ENCODE measurements at regions not wholly inside any gene's neighbourhood (a gene's known extent, or its start where the extent isn't known, plus 50 kb on each side); places are given as distances from the start of the nearest gene placed in this dataset.

- Histone ChIP-seq H3K9me3 (no peaks in the 10 kb centered on the region), H3K27ac (no peak overlapping the region), H3K4me1 (no peaks in the 10 kb centered on the region), H3K27me3 (no peaks in the 10 kb centered on the region), H3K4me3 (no peak overlapping the region), H3K36me3 (no peaks in the 10 kb centered on the region)
- DNase-seq (no peak), ATAC-seq (no peak)
- intact Hi-C loops (cut with DNase I) = no loop called here
- TF ChIP-seq, protein P1, sequence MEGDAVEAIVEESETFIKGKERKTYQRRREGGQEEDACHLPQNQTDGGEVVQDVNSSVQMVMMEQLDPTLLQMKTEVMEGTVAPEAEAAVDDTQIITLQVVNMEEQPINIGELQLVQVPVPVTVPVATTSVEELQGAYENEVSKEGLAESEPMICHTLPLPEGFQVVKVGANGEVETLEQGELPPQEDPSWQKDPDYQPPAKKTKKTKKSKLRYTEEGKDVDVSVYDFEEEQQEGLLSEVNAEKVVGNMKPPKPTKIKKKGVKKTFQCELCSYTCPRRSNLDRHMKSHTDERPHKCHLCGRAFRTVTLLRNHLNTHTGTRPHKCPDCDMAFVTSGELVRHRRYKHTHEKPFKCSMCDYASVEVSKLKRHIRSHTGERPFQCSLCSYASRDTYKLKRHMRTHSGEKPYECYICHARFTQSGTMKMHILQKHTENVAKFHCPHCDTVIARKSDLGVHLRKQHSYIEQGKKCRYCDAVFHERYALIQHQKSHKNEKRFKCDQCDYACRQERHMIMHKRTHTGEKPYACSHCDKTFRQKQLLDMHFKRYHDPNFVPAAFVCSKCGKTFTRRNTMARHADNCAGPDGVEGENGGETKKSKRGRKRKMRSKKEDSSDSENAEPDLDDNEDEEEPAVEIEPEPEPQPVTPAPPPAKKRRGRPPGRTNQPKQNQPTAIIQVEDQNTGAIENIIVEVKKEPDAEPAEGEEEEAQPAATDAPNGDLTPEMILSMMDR (IDR thresholded peaks at IDR 0.05) = no peak
Measured at GRCh38 chr6:145112711-145113148, 622.6 kb downstream of the EPM2A start.

- Histone ChIP-seq H3K4me3 (no peak overlapping the region), H3K27me3 (no peaks in the 10 kb centered on the region), H3K36me3 (no peaks in the 10 kb centered on the region), H3K4me1 (no peaks in the 10 kb centered on the region), H3K9me3 (no peaks in the 10 kb centered on the region), H3K27ac (no peak overlapping the region)
- DNase-seq (no peak), ATAC-seq (no peak)
- TF ChIP-seq, protein P1 (IDR thresholded peaks at IDR 0.05) = no peak
- intact Hi-C loops (cut with DNase I) = no loop called here
Measured at GRCh38 chr6:145115638-145116037, 619.7 kb downstream of the EPM2A start.

DNA sequence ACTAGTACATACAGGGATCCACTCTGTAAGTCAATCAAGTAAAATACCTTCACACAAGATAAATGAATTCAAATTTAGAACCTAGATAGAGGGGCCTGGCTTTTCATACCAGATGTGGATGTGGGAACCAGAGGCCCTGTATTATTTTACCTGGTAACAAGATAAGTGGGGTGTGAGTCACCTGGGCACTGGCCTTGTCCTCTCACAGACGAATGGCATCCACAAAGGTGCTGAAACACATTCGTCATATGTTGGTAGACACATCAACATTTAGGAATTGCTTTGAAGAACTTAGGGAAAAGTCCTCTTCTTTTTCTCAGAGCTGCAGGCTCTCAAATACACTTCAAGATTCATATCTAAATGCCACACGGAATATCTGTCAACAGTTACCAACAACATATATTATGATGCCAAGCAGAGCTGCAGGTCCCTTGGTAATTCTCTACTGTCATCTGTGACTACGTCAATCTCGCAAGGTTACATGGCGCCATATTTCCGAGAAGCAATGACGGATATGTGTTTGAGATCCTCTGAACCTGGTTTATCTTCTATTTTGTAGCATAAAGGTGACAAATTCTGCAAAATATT, 618.6 kb downstream of the EPM2A start:
- H3K27ac ChIP-seq = no peak overlapping the region
- H3K36me3 ChIP-seq = no peaks in the 10 kb centered on the region
- no peaks in the 10 kb centered on the region for H3K4me1 ChIP-seq
- TF ChIP-seq, protein P1 (IDR thresholded peaks at IDR 0.05) = no peak
- H3K27me3 ChIP-seq = no peaks in the 10 kb centered on the region
- H3K9me3 ChIP-seq = no peaks in the 10 kb centered on the region
- DNase-seq (no peak), ATAC-seq (no peak)
- no peak overlapping the region for H3K4me3 ChIP-seq
- intact Hi-C loops (cut with DNase I) = no loop called here

DNA sequence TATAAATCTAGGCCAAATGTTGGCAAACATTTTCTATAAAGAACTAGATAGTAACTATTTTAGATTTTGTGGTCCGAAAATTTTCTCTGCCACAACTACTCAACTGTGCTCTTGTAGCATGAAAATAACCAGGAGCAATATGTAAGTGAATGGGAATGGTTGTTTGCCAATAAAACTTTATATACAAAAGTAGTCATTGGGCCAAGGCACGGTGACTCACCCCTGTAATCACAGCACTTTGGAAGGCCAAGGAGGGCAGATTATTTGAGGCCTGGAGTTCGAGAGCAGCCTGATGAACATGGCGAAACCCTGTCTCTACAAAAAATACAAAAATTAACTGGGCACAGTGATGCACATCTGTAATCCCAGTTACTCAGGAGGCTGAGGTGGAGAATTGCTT, 617.1 kb downstream of the EPM2A start:
- Histone ChIP-seq H3K9me3 (peaks cover 0 to 7% of the 10 kb centered on the region in 2 donors), H3K4me1 (no peaks in the 10 kb centered on the region), H3K27me3 (no peaks in the 10 kb centered on the region), H3K27ac (no peak overlapping the region), H3K4me3 (no peak overlapping the region), H3K36me3 (no peaks in the 10 kb centered on the region)
- TF ChIP-seq, protein P1 (IDR thresholded peaks at IDR 0.05) = no peak
- intact Hi-C loops (cut with DNase I) = no loop called here
- ATAC-seq (no peak), DNase-seq (no peak)

- ATAC-seq (no peak), DNase-seq (no peak)
- intact Hi-C loops (cut with DNase I) = no loop called here
- Histone ChIP-seq H3K4me3 (no peak overlapping the region), H3K36me3 (no peaks in the 10 kb centered on the region), H3K9me3 (peaks cover 0 to 7% of the 10 kb centered on the region in 2 donors), H3K4me1 (no peaks in the 10 kb centered on the region), H3K27ac (no peak overlapping the region), H3K27me3 (no peaks in the 10 kb centered on the region)
- TF ChIP-seq, protein P1 (IDR thresholded peaks at IDR 0.05) = no peak
Measured at GRCh38 chr6:145119081-145119480, 616.2 kb downstream of the EPM2A start.
